Fibroblast of lung (primary cell): ENCODE measurements at regions not wholly inside any gene's neighbourhood (a gene's known extent, or its start where the extent isn't known, plus 50 kb on each side); places are given as distances from the start of the nearest gene placed in this dataset.

ENCODE experiments used
- DNase-seq, 2 donors: peaks; one replicate each; pipeline versions ENCODE4 v3.0.0 to v3.0.0-alpha.2; 2010; ENCODE audit warnings: low read depth in 2 of 2
- H2AFZ ChIP-seq: 2 replicates; pipeline ENCODE4 v1.5.1; 2012; ENCODE audit warnings: low read length, control low read depth, inconsistent platforms
- H3K27ac ChIP-seq: 2 replicates; pipeline ENCODE4 v1.5.1; 2011; ENCODE audit warnings: low read length, control low read depth; ENCODE audit not compliant: insufficient read depth
- H3K27me3 ChIP-seq: 2 replicates; pipeline ENCODE4 v1.5.1; 2011; ENCODE audit warnings: mild to moderate bottlenecking, low read length; ENCODE audit not compliant: control insufficient read depth, insufficient read depth
- H3K36me3 ChIP-seq: 2 replicates; pipeline ENCODE4 v1.5.1; 2011; ENCODE audit warnings: low read length; ENCODE audit not compliant: control insufficient read depth, insufficient read depth
- H3K4me1 ChIP-seq: 2 replicates; pipeline ENCODE4 v1.5.1; 2011; ENCODE audit warnings: low read length; ENCODE audit not compliant: control insufficient read depth, insufficient read depth; ENCODE audit errors: extremely low read depth
- H3K4me2 ChIP-seq: 2 replicates; pipeline ENCODE4 v1.5.1; 2011; ENCODE audit warnings: low read length, control low read depth; ENCODE audit not compliant: insufficient read depth; ENCODE audit errors: extremely low read depth
- H3K4me3 ChIP-seq, 4 experiments: fragments of 200-600 bp in 1 of 4; sonication (generic) in 1 of 4; replicated peaks in 1 of 4; 2 replicates each; pipeline ENCODE4 v1.5.1; 2011 to 2016; ENCODE audit warnings: low read length in 4 of 4, low read depth in 3 of 4, mild to moderate bottlenecking in 3 of 4, control low read depth in 2 of 4, inconsistent platforms in 1 of 4, mixed read lengths in 1 of 4; ENCODE audit not compliant: insufficient read depth in 1 of 4; ENCODE audit errors: control extremely low read depth in 1 of 4
- H3K79me2 ChIP-seq: 2 replicates; pipeline ENCODE4 v1.5.1; 2012; ENCODE audit warnings: mild to moderate bottlenecking, low read length, inconsistent platforms; ENCODE audit not compliant: control insufficient read depth, insufficient read depth
- H3K9ac ChIP-seq: 2 replicates; pipeline ENCODE4 v1.5.1; 2011; ENCODE audit warnings: mild to moderate bottlenecking, low read length, control low read depth; ENCODE audit not compliant: insufficient read depth
- H3K9me3 ChIP-seq: 2 replicates; pipeline ENCODE4 v1.5.1; 2012; ENCODE audit warnings: low read depth, low read length; ENCODE audit not compliant: control insufficient read depth, insufficient read depth
- H4K20me1 ChIP-seq: 2 replicates; pipeline ENCODE4 v1.5.1; 2011; ENCODE audit warnings: low read length; ENCODE audit not compliant: control insufficient read depth, insufficient read depth; ENCODE audit errors: extremely low read depth
- EZH2 ChIP-seq: IDR thresholded peaks from 2 replicates; pipeline ENCODE4 v1.5.1; 2012; ENCODE audit warnings: low read length, control low read depth, mild to moderate bottlenecking; ENCODE audit errors: missing control alignments
- TF ChIP-seq, protein P1 (sequence below), 2 donors: IDR thresholded peaks in 1 of 2; conservative IDR thresholded peaks in 1 of 2; 1 replicate in 1 of 2; 2 replicates in 1 of 2; pipeline ENCODE4 v1.5.1; 2011 to 2012; ENCODE audit warnings: low read length in 2 of 2, control low read depth in 1 of 2, inconsistent platforms in 1 of 2, low read depth in 1 of 2, mild to moderate bottlenecking in 1 of 2

- H3K4me3 ChIP-seq: no peak overlapping the region
- H3K79me2 ChIP-seq: no peaks in the 10 kb centered on the region
- TF ChIP-seq EZH2: no peak
- TF ChIP-seq, protein P1, sequence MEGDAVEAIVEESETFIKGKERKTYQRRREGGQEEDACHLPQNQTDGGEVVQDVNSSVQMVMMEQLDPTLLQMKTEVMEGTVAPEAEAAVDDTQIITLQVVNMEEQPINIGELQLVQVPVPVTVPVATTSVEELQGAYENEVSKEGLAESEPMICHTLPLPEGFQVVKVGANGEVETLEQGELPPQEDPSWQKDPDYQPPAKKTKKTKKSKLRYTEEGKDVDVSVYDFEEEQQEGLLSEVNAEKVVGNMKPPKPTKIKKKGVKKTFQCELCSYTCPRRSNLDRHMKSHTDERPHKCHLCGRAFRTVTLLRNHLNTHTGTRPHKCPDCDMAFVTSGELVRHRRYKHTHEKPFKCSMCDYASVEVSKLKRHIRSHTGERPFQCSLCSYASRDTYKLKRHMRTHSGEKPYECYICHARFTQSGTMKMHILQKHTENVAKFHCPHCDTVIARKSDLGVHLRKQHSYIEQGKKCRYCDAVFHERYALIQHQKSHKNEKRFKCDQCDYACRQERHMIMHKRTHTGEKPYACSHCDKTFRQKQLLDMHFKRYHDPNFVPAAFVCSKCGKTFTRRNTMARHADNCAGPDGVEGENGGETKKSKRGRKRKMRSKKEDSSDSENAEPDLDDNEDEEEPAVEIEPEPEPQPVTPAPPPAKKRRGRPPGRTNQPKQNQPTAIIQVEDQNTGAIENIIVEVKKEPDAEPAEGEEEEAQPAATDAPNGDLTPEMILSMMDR (conservative IDR thresholded peaks at IDR 0.05 in 1 of 2, IDR thresholded peaks at IDR 0.05 in 1 of 2; ENCODE audit: low read depth in 1 of 2, low read length in 2 of 2): no peak
- H3K4me1 ChIP-seq: no peaks in the 10 kb centered on the region
- H3K9ac ChIP-seq: no peak overlapping the region
- H2AFZ ChIP-seq: no peak overlapping the region
- H3K36me3 ChIP-seq: no peaks in the 10 kb centered on the region
- no peaks in the 10 kb centered on the region for H3K27me3 ChIP-seq
- peak in 1 of 2 donors; percentile 40 for DNase-seq
- H3K27ac ChIP-seq: no peak overlapping the region
- no peaks in the 10 kb centered on the region for H4K20me1 ChIP-seq
- H3K4me2 ChIP-seq: no peak overlapping the region
- H3K9me3 ChIP-seq: no peaks in the 10 kb centered on the region
Observed at GRCh38 chr4:85423431-85423830, 51.5 kb upstream of the ARHGAP24 start.
